Urinary bladder (tissue), 3 donors: ENCODE measurements at regions not wholly inside any gene's neighbourhood (a gene's known extent, or its start where the extent isn't known, plus 50 kb on each side); places are given as distances from the start of the nearest gene placed in this dataset.
A peak's percentile ranks its signal among the peaks of the same experiment; 100 is the strongest.

Experiments
- DNase-seq: peaks from one replicate; pipeline ENCODE4 v3.0.0-alpha.2; 2015; ENCODE audit errors: extremely low spot score
- H3K27ac ChIP-seq: one replicate; pipeline ENCODE4 v1.5.1; 2013; ENCODE audit warnings: low read depth, mild to moderate bottlenecking, moderate library complexity
- H3K36me3 ChIP-seq: one replicate; pipeline ENCODE4 v1.6.1; 2013; ENCODE audit warnings: mild to moderate bottlenecking, moderate library complexity; ENCODE audit not compliant: insufficient read depth
- H3K4me1 ChIP-seq: one replicate; pipeline ENCODE4 v1.6.1; 2013; ENCODE audit warnings: mild to moderate bottlenecking, moderate library complexity; ENCODE audit not compliant: insufficient read depth
- H3K4me3 ChIP-seq: one replicate; pipeline ENCODE4 v1.5.1; 2013; ENCODE audit warnings: low read depth, low read length
- WGBS: extraction: QIAGEN DNeasy Blood & Tissue Kit; methylation state at CpG from one replicate; pipeline ENCODE4 v1.1.7; 2013; 5-methylcytosine and 5-hydroxymethylcytosine counted together
- donor health status: healthy with polysubstance abuse.
- donor health status: healthy.

DNA sequence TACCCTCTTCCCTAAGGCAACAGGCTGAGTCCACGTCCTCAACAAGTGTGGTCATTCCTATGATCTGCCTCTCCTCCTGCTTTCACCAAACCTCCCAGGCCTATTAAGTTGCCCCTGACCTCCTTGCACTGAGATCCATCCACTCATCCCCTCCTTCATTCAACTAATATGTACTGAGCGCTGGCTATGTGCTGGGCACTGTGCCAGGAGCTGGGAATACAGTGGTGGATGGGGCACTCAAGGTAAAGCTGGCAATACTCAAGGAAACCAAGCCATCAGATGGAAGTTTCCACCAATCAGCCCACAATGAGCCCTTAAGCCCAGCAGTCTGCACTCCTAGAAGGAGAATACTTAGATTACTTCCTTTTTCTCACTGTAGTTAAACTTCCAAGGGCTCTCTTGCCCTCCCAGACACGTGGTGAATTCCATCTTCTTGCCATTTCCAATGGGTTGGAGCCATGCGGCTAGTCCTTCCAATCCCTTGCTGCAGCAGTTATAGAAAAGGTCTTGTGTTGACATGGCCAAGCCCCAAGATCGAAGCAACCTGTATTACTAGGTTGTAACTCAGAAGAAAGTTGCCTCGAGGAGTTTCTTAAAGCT, 279.9 kb upstream of the RUNX1 start:
- 84% methylated on average over 6 of the region's 6 CpGs for WGBS
- Histone ChIP-seq H3K27ac (no peak overlapping the region), H3K36me3 (no peaks in the 10 kb centered on the region), H3K4me1 (peaks cover 2% of the 10 kb centered on the region), H3K4me3 (no peak overlapping the region)
- no peak for DNase-seq

- H3K27ac ChIP-seq, result no peak overlapping the region
- WGBS, result 79% methylated on average over 2 of the region's 2 CpGs
- no peaks in the 10 kb centered on the region for H3K36me3 ChIP-seq
- no peak overlapping the region for H3K4me3 ChIP-seq
- peaks cover 2% of the 10 kb centered on the region for H3K4me1 ChIP-seq
- DNase-seq, result no peak
Measured at GRCh38 chr21:35326677-35327076, 277.6 kb upstream of the RUNX1 start.

DNA sequence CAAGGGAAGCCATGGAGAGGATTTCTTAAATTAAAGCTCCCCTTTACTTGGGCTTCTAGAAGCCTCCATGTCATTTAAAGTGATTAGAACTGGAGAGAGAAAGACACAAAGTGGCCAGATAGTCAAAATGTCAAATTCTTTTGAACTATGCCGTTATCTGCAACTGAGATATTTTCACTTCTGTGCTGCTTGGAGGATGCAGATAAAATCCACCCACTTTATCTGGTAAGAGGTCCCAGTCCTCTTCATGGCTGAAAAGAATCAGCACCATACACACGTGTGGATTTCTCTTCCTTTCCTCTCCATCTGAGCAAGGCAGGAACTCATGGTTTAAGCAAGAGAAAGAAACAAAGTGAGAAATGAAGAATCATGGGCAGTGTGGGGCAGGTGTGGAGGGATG, 276.9 kb upstream of the RUNX1 start:
- Histone ChIP-seq H3K27ac (no peak overlapping the region), H3K36me3 (no peaks in the 10 kb centered on the region), H3K4me3 (no peak overlapping the region), H3K4me1 (peaks cover 2% of the 10 kb centered on the region)
- whole genome bisulfite sequencing, result 52% methylated on average over 2 of the region's 2 CpGs
- DNase-seq, result no peak

DNA sequence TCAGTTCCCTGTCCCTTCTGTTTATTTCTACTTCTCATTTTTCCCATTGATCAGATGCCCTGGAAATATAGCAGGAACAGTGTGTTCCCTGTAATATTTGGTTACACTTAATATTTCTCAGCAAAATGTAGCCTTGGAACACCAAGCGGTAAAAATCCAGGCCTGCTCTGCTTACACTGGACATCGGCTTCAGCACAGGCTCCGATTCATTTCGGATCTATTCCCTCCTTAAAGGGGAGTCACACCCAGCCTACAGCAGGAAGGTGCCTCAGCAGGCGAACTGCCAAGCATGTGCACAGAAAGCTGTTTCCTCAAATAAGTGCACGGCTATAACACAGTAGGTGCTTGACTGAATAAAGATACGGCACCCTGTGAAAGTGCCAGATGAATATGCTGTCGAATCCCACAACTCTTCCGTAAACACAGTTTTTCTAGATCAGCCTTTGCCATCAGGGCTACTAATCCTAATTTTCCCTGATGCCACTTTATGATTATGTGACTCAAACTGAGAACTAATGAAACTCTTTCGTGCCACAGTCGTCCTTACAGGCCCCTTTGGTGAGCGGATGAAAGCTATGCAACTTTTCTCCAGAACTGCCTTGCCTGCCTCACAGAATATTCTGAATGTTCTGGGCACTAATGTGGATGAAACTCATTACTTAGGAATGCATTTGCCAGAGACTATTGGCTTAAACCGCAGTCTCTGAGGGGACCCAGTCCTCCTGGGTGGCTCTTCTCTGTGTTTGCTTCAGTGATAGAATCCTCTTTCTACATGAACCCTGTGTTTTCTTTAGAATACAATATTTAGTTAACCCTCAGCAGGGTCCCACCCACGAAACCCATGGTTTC, 275.5 kb upstream of the RUNX1 start:
- WGBS, result 45% methylated on average over 14 of the region's 14 CpGs
- H3K4me3 ChIP-seq, result no peak overlapping the region

DNA sequence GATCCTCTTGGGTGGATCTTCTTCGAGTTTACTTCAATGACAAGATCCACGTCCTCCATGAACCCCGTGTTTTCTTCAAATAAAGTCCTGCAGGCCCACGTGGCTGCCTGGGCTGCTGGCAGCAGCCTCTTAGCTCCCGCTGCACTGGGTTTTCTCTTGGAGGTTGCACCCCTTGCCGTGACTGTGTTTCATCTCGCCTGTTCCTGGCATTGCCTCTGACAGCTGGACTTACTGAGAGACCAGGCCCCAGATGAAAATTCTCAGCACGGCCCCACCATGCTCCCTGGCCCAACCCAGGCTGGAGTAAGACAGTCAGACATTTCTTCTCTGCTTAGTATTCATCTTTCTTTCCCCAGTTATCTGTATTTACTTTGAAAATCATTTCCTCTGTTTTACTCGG, 274.8 kb upstream of the RUNX1 start:
- Histone ChIP-seq H3K27ac (no peak overlapping the region), H3K4me3 (no peak overlapping the region), H3K36me3 (no peaks in the 10 kb centered on the region), H3K4me1 (peaks cover 2% of the 10 kb centered on the region)
- WGBS, result 22% methylated on average over 9 of the region's 9 CpGs
- peak; percentile 42 for DNase-seq

More for the DNA sequence above, 275.5 kb upstream of the RUNX1 start:
- Histone ChIP-seq H3K27ac (no peak overlapping the region), H3K4me1 (peaks cover 2% of the 10 kb centered on the region), H3K36me3 (no peaks in the 10 kb centered on the region)
- peak; percentile 31 for DNase-seq

DNA sequence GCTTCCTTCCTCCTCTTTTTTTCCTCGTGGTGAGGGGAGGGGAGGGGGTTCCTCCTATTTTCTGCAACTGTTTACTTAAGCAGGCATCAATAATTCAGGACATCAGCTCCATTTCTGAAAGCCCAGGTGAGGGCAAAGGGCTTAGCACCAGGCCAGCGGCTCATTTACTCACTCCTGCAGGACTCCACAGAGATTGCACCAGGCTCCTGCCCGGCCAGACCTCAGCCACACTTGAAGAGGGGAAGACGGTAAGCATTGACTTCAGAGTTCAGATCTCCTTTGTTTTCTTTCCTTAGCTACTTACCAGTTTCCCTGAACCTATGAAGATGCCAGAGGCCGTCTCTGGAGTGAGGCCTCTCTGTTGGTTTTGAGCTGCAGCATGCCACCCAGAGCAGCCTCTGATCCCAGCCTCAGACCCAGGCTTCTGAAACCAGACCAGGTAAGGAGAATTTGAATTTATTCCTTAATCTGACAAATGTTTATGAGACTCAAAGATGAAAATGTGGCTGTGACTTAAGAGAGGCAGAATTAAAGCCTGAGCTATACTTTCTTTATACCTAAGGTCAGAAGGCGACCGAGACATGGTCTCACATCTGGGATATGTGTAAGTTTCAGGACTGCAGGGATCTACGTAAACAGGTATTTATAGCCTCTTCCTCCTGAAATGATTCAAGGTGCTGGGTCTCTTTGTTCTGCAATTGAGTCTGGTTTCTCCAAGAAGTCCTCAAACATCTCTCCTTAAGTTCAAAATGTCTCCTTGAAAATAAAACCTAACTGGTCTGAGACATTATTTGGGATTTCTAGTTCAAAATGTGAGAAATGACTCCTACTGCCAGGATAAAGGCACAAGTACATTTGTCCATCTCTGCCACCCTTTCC, 272.5 kb upstream of the RUNX1 start:
- Histone ChIP-seq H3K4me3 (no peak overlapping the region), H3K36me3 (no peaks in the 10 kb centered on the region), H3K27ac (no peak overlapping the region), H3K4me1 (peaks cover 2% of the 10 kb centered on the region)
- DNase-seq, result no peak
- WGBS, result 70% methylated on average over 8 of the region's 8 CpGs

DNA sequence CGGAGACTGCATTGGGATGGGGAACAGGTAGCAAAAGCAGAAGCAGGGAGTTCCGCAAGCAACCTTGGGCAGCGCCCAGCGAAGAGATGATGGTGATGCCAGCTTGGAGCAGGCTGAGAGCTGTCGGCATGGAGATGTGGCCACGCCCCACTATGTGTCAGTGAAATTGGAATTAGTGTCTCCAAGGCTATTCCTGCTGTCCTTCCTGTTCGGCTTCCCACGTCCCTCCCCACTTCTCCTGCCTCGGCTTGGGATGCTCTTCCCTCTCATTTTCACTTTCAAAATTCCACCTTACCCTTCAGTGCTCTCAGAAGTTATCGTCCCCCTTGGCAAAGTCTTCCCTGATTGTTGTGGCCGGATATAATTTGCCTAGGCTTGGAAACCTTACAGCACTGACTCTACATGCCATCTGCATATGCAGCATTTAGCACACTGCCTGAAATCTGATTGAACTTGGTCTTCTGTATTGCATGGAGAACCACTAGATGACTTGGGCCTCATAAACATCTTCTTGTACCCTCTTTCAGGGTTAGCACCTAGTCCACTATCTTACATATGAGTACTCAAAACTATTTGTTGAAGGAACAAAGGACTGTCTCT, 270.7 kb upstream of the RUNX1 start:
- H3K4me1 ChIP-seq, result no peaks in the 10 kb centered on the region
- no peak overlapping the region for H3K4me3 ChIP-seq
- 80% methylated on average over 11 of the region's 11 CpGs for WGBS
- H3K27ac ChIP-seq, result no peak overlapping the region
- no peaks in the 10 kb centered on the region for H3K36me3 ChIP-seq
- no peak for DNase-seq

GRCh38 chr21:35316933-35317332, 267.8 kb upstream of the RUNX1 start:
- 55% methylated on average over 4 of the region's 4 CpGs for WGBS
- H3K36me3 ChIP-seq, result no peaks in the 10 kb centered on the region
- DNase-seq, result no peak
- H3K4me3 ChIP-seq, result no peak overlapping the region
- no peak overlapping the region for H3K27ac ChIP-seq
- H3K4me1 ChIP-seq, result no peaks in the 10 kb centered on the region

GRCh38 chr21:35316456-35316855, 267.4 kb upstream of the RUNX1 start:
- no peak for DNase-seq
- Histone ChIP-seq H3K4me1 (no peaks in the 10 kb centered on the region), H3K4me3 (no peak overlapping the region), H3K36me3 (no peaks in the 10 kb centered on the region), H3K27ac (no peak overlapping the region)

GRCh38 chr21:35314857-35315582, 265.9 kb upstream of the RUNX1 start:
- H3K36me3 ChIP-seq, result no peaks in the 10 kb centered on the region
- H3K4me3 ChIP-seq, result no peak overlapping the region
- H3K4me1 ChIP-seq, result no peaks in the 10 kb centered on the region
- 61% methylated on average over 8 of the region's 8 CpGs for WGBS
- H3K27ac ChIP-seq, result no peak overlapping the region
- no peak for DNase-seq

- Histone ChIP-seq H3K36me3 (no peaks in the 10 kb centered on the region), H3K27ac (no peak overlapping the region), H3K4me1 (no peaks in the 10 kb centered on the region), H3K4me3 (no peak overlapping the region)
- 94% methylated on average over 3 of the region's 3 CpGs for WGBS
- DNase-seq, result no peak
Measured at GRCh38 chr21:35311985-35312384, 262.9 kb upstream of the RUNX1 start.

- no peaks in the 10 kb centered on the region for H3K36me3 ChIP-seq
- H3K4me3 ChIP-seq, result no peak overlapping the region
- no peak for DNase-seq
- H3K27ac ChIP-seq, result no peak overlapping the region
- H3K4me1 ChIP-seq, result no peaks in the 10 kb centered on the region
- WGBS, result 85% methylated on average over 3 of the region's 3 CpGs
Measured at GRCh38 chr21:35309316-35309715, 260.2 kb upstream of the RUNX1 start.

GRCh38 chr21:35303085-35303484, 254.0 kb upstream of the RUNX1 start:
- no peaks in the 10 kb centered on the region for H3K36me3 ChIP-seq
- WGBS, result 45% methylated on average over 1 of the region's 1 CpG
- H3K27ac ChIP-seq, result no peak overlapping the region
- H3K4me1 ChIP-seq, result no peaks in the 10 kb centered on the region
- no peak for DNase-seq
- no peak overlapping the region for H3K4me3 ChIP-seq
